Sigmoid colon (tissue), 4 donors: ENCODE measurements at regions not wholly inside any gene's neighbourhood (a gene's known extent, or its start where the extent isn't known, plus 50 kb on each side); places are given as distances from the start of the nearest gene placed in this dataset.

Experiments
- EP300 ChIP-seq, 4 donors: sonication (generic); formaldehyde crosslinking; IDR thresholded peaks; one replicate each; pipeline ENCODE4 v1.6.1; 2017; ENCODE audit warnings: antibody characterized with exemption in 4 of 4
- POLR2A ChIP-seq, 2 donors: fragments of 450-650 bp; IDR thresholded peaks; one replicate each; pipeline ENCODE4 v1.6.1; 2016; ENCODE audit warnings: antibody characterized with exemption in 2 of 2, mild to moderate bottlenecking in 2 of 2, moderate library complexity in 2 of 2
- POLR2AphosphoS5 ChIP-seq, 4 donors: sonication (generic); formaldehyde crosslinking; IDR thresholded peaks; one replicate each; pipeline ENCODE4 v1.6.1; 2017; ENCODE audit warnings: antibody characterized with exemption in 4 of 4
- TF ChIP-seq, protein P1 (sequence below), 4 experiments: fragments of 450-650 bp in 3 of 4; fragments of 200-600 bp in 1 of 4; IDR thresholded peaks; one replicate each; pipeline ENCODE4 v1.5.1; 2016 to 2019; ENCODE audit warnings: antibody characterized with exemption in 4 of 4, mild to moderate bottlenecking in 3 of 4, moderate library complexity in 2 of 4

DNA sequence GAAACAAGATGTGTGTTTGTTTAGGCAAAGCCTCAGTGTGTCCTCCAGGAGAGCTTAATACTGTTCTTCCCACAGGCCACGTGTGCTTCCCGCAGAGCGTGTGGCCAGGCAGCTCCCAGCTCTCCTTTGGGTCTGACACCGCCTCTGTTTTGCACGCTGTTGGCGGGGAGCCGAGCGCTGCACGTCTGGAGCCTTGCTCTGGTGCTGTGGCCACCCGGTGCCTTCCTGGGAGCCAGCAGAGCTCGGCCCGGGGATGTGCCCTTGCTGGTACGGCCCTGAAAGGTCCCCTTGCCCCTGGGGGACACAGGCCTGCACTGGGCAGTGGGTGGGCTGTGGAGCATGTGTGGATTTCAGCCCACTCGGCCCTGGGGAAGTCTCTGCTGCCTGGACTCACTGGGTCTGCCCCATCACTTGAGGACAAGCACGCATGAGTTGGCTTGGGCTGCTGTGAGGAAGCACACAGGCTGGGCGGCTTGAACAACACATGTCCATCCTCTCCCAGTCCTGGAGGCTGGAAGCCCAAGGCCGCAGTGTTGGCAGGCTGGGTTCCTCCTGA is 160.7 kb upstream of the HDAC4 start:
- TF ChIP-seq POLR2A (IDR thresholded peaks at IDR 0.05) (no peak), EP300 (IDR thresholded peaks at IDR 0.05) (no peak), POLR2AphosphoS5 (IDR thresholded peaks at IDR 0.05) (peak in 1 of 4 donors; percentile 67)
- TF ChIP-seq, protein P1, sequence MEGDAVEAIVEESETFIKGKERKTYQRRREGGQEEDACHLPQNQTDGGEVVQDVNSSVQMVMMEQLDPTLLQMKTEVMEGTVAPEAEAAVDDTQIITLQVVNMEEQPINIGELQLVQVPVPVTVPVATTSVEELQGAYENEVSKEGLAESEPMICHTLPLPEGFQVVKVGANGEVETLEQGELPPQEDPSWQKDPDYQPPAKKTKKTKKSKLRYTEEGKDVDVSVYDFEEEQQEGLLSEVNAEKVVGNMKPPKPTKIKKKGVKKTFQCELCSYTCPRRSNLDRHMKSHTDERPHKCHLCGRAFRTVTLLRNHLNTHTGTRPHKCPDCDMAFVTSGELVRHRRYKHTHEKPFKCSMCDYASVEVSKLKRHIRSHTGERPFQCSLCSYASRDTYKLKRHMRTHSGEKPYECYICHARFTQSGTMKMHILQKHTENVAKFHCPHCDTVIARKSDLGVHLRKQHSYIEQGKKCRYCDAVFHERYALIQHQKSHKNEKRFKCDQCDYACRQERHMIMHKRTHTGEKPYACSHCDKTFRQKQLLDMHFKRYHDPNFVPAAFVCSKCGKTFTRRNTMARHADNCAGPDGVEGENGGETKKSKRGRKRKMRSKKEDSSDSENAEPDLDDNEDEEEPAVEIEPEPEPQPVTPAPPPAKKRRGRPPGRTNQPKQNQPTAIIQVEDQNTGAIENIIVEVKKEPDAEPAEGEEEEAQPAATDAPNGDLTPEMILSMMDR (IDR thresholded peaks at IDR 0.05) = no peak
